Psoas muscle (tissue), 7 donors: ENCODE measurements at regions not wholly inside any gene's neighbourhood (a gene's known extent, or its start where the extent isn't known, plus 50 kb on each side); places are given as distances from the start of the nearest gene placed in this dataset.

Source experiments
- ATAC-seq, 4 donors: fragments of 200-7000 bp; cut with Tn5 transposase; one replicate each; pipeline ENCODE4 v1.9.1; 2020; ENCODE audit warnings: moderate library complexity in 3 of 4, mild to moderate bottlenecking in 2 of 4
- DNase-seq, 2 donors: peaks; one replicate each; pipeline ENCODE4 v3.0.0-alpha.2; 2020
- H3K27ac ChIP-seq: fragments of 200-600 bp; one replicate; pipeline ENCODE4 v1.8.0; 2022
- H3K27me3 ChIP-seq, 3 donors: fragments of 200-600 bp in 1 of 3; one replicate each; pipeline versions ENCODE4 v1.6.1 to v1.8.0; 2013 to 2022; ENCODE audit warnings: low read length in 2 of 3, mild to moderate bottlenecking in 2 of 3, moderate library complexity in 1 of 3; ENCODE audit not compliant: insufficient read depth in 3 of 3
- H3K36me3 ChIP-seq, 2 donors: fragments of 200-600 bp in 1 of 2; one replicate each; pipeline versions ENCODE4 v1.6.1 to v1.8.0; 2013 to 2022; ENCODE audit warnings: low read depth in 1 of 2, mild to moderate bottlenecking in 1 of 2, moderate library complexity in 1 of 2; ENCODE audit not compliant: insufficient read depth in 1 of 2
- H3K4me1 ChIP-seq: fragments of 200-600 bp; one replicate; pipeline ENCODE4 v1.8.0; 2022
- H3K4me3 ChIP-seq: fragments of 200-600 bp; one replicate; pipeline ENCODE4 v1.8.0; 2022; ENCODE audit warnings: mild to moderate bottlenecking
- H3K9me3 ChIP-seq: fragments of 200-600 bp; one replicate; pipeline ENCODE4 v1.8.0; 2022
- WGBS, 3 donors: extraction: QIAGEN DNeasy Blood & Tissue Kit; methylation state at CpG; one replicate each; pipeline versions ENCODE4 v1.1.6 to v1.1.7; 2013; 5-methylcytosine and 5-hydroxymethylcytosine counted together
- intact Hi-C, 2 donors: fragments of 100-400 bp; cut with DNase I; formaldehyde crosslinking; loops; one replicate each; pipeline versions ENCODE4 v1.11.0 to v1.14.2; 2022
- TF ChIP-seq, protein P1 (sequence below): fragments of 200-600 bp; IDR thresholded peaks from one replicate; pipeline ENCODE4 v1.8.0; 2022; ENCODE audit warnings: antibody characterized with exemption
- donor health status: healthy with polysubstance abuse.
- donor health status: DM: no; HTN: no; CAD: no; lungs with moderate emphysema.
- donor health status: Bipolar disorder and iron deficiency.
- donor health status: healthy.
- donor health status: DM: yes; HTN: yes; CAD: no.
- donor health status: DM: no; HTN: no; CAD: no.
- donor health status: DM: yes; HTN: yes; CAD: no.

DNA sequence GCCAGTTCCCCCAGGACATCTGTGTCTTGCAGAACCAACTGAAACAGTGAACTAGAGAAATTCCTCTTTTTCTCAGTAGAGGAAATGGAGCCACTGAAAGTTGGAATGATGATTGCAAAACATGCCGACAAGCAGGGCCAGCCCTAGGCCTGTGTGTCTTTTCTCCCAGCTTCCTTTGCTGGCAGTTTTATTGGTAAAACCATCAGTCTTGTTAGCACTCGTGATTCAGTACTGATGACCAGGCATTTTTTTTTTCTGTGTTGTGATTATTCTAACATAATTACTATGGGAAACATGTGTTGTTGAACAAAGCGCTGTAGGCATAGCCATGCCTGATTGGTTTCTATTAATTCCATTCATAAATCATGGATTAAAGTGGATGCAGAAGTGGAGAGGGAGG, 620.7 kb downstream of the AACS start:
- Histone ChIP-seq H3K9me3 (no peaks in the 10 kb centered on the region), H3K4me1 (no peaks in the 10 kb centered on the region), H3K27ac (no peak overlapping the region), H3K4me3 (no peak overlapping the region), H3K27me3 (no peaks in the 10 kb centered on the region), H3K36me3 (no peaks in the 10 kb centered on the region)
- TF ChIP-seq, protein P1, sequence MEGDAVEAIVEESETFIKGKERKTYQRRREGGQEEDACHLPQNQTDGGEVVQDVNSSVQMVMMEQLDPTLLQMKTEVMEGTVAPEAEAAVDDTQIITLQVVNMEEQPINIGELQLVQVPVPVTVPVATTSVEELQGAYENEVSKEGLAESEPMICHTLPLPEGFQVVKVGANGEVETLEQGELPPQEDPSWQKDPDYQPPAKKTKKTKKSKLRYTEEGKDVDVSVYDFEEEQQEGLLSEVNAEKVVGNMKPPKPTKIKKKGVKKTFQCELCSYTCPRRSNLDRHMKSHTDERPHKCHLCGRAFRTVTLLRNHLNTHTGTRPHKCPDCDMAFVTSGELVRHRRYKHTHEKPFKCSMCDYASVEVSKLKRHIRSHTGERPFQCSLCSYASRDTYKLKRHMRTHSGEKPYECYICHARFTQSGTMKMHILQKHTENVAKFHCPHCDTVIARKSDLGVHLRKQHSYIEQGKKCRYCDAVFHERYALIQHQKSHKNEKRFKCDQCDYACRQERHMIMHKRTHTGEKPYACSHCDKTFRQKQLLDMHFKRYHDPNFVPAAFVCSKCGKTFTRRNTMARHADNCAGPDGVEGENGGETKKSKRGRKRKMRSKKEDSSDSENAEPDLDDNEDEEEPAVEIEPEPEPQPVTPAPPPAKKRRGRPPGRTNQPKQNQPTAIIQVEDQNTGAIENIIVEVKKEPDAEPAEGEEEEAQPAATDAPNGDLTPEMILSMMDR: no peak
- intact Hi-C loops: no loop called here
- DNase-seq (no peak), ATAC-seq (no peak)
- 36 to 39% (median 38%) methylated on average over 3 of the region's 3 CpGs for WGBS, 3 donors

DNA sequence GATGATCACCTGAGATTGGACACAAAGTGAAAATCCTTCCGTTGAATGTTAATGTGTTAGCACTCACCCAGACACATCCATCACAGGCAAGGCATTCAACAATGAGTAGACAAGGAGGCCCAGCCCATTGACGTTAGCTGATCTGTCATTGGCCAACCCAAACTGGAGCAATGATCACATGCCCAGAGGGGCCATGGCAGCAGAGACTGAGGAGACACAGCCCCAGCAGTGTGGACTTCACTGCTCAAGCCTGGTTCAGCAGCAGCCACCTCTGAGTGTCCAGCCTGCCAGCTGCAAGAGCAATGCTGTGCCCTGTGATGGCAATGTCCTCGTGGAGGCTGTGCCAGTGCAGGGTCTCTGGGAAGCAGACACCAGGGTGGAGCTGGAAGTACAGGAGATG, 622.2 kb downstream of the AACS start:
- DNase-seq: no peak
- Histone ChIP-seq H3K27me3 (no peaks in the 10 kb centered on the region), H3K36me3 (no peaks in the 10 kb centered on the region), H3K27ac (no peak overlapping the region), H3K9me3 (no peaks in the 10 kb centered on the region), H3K4me3 (no peak overlapping the region), H3K4me1 (no peaks in the 10 kb centered on the region)
- 64 to 77% (median 72%) methylated on average over 3 of the region's 3 CpGs for WGBS, 3 donors
- intact Hi-C loops: no loop called here
- TF ChIP-seq, protein P1: no peak
- ATAC-seq: no peak

DNA sequence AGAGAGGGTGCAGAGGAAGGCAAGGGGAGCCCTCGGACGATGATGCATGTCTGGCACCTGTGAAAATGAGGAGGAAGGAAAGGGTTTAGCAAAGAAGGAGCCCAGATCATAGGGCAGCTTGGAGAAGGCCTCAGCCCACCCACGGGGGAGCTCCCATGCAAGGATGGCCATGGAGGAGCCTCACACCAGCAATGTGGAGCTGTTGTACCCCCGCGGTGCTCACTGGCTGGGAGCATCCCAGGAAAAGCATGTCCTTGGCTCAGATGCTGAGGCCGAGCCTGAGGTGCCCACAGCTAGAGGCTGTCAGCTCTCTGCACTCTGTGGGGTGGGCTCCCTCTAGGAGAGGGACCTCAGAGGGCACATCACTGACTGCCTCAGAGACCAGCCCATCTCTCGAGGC, 622.6 kb downstream of the AACS start:
- Histone ChIP-seq H3K9me3 (no peaks in the 10 kb centered on the region), H3K36me3 (no peaks in the 10 kb centered on the region), H3K4me3 (no peak overlapping the region), H3K27me3 (no peaks in the 10 kb centered on the region), H3K27ac (no peak overlapping the region), H3K4me1 (no peaks in the 10 kb centered on the region)
- intact Hi-C loops: no loop called here
- TF ChIP-seq, protein P1: no peak
- DNase-seq (no peak), ATAC-seq (no peak)
- 77 to 84% (median 77%) methylated on average over 7 of the region's 7 CpGs for WGBS, 3 donors

DNA sequence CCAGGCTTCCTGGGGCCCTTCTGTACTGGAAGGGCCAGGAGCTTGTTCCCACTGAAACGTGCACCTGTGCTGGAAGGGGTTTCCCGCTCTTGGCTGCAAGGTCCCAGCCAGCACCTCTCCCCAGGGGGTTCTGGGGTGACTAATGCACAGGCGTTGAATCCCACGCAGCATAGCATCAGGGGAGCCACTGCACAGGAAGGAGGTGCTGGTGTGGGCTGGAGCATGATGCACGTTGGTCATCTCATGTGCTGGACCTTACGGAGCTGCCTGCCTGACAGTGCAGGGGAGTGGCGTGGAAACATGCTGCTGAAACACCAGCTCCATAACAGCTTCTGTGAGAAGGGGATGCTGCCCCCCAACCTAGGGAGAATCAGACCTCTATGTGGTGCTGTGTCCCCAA, 623.0 kb downstream of the AACS start:
- DNase-seq (no peak), ATAC-seq (no peak)
- H3K4me1 ChIP-seq: no peaks in the 10 kb centered on the region
- no peaks in the 10 kb centered on the region for H3K9me3 ChIP-seq
- H3K36me3 ChIP-seq: no peaks in the 10 kb centered on the region
- no peak overlapping the region for H3K27ac ChIP-seq
- TF ChIP-seq, protein P1: no peak
- intact Hi-C loops: no loop called here
- H3K4me3 ChIP-seq: no peak overlapping the region
- 62 to 70% (median 64%) methylated on average over 7 of the region's 7 CpGs for WGBS, 3 donors
- H3K27me3 ChIP-seq: no peaks in the 10 kb centered on the region

DNA sequence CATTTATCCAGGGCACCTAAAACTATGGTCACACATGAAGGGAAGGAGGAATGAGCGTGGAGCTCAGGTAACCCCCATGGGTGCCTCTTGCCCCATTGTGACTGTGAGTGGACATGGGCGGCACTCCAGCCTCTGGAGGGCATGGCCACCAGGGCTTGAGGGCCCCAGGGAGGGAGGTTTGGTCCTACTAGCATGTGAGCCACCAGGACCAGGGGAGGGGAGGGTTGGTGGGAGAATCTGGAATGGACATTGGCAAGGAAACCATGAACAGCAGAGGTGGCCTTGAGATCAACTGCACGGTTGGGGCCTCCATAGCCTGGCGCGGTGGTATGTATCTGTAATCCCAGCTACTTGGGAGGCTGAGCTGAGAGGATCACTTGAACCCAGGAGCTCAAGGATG, 623.6 kb downstream of the AACS start:
- no peaks in the 10 kb centered on the region for H3K4me1 ChIP-seq
- no peak for ATAC-seq
- no peaks in the 10 kb centered on the region for H3K27me3 ChIP-seq
- WGBS, 3 donors: 81 to 91% (median 88%) methylated on average over 5 of the region's 5 CpGs
- H3K9me3 ChIP-seq: no peaks in the 10 kb centered on the region
- TF ChIP-seq, protein P1: no peak
- H3K4me3 ChIP-seq: no peak overlapping the region
- no peak for DNase-seq
- H3K36me3 ChIP-seq: no peaks in the 10 kb centered on the region
- intact Hi-C loops: no loop called here
- no peak overlapping the region for H3K27ac ChIP-seq
